Adrenal gland (tissue), 9 donors: ENCODE measurements at regions not wholly inside any gene's neighbourhood (a gene's known extent, or its start where the extent isn't known, plus 50 kb on each side); places are given as distances from the start of the nearest gene placed in this dataset.

Experiments
- DNase-seq, 7 donors: peaks; one replicate each; pipeline ENCODE4 v3.0.0-alpha.2; 2019 to 2020
- H3K27ac ChIP-seq, 5 donors: fragments of 200-600 bp; sonication (generic) in 4 of 5; 1 replicate in 3 of 5; 2 replicates in 2 of 5; pipeline versions ENCODE4 v1.5.1 to v1.8.0; 2016 to 2020; ENCODE audit warnings: mild to moderate bottlenecking in 1 of 5
- H3K27me3 ChIP-seq: fragments of 200-600 bp; 2 replicates; pipeline ENCODE4 v1.8.0; 2021
- H3K36me3 ChIP-seq, 2 donors: fragments of 200-600 bp; replicated peaks in 1 of 2; 1 replicate in 1 of 2; 2 replicates in 1 of 2; pipeline versions ENCODE4 v1.5.1 to v1.8.0; 2018 to 2022
- H3K4me1 ChIP-seq, 2 donors: fragments of 200-600 bp; replicated peaks in 1 of 2; 1 replicate in 1 of 2; 2 replicates in 1 of 2; pipeline versions ENCODE4 v1.5.1 to v1.8.0; 2018 to 2021
- H3K4me3 ChIP-seq, 4 donors: fragments of 200-600 bp; sonication (generic) in 3 of 4; one replicate each; pipeline ENCODE4 v1.5.1; 2016 to 2018
- H3K9me3 ChIP-seq, 3 donors: fragments of 200-600 bp; sonication (generic) in 1 of 3; replicated peaks in 1 of 3; 1 replicate in 2 of 3; 2 replicates in 1 of 3; pipeline versions ENCODE4 v1.5.1 to v1.8.0; 2016 to 2021
- CTCF ChIP-seq, 6 experiments: fragments of 450-650 bp in 4 of 6; fragments of 200-600 bp in 2 of 6; sonication (generic) in 1 of 6; IDR thresholded peaks; 1 replicate in 5 of 6; 2 replicates in 1 of 6; pipeline versions ENCODE4 v1.5.1 to v1.8.0; 2016 to 2021; ENCODE audit warnings: antibody characterized with exemption in 6 of 6, mild to moderate bottlenecking in 2 of 6, moderate library complexity in 1 of 6
- POLR2A ChIP-seq, 2 donors: fragments of 450-650 bp; IDR thresholded peaks; one replicate each; pipeline ENCODE4 v1.6.1; 2017; ENCODE audit warnings: antibody characterized with exemption in 2 of 2, mild to moderate bottlenecking in 2 of 2, moderate library complexity in 1 of 2
- WGBS, 4 donors: extraction: QIAGEN DNeasy Blood & Tissue Kit in 2 of 4; methylation state at CpG; one replicate each; pipeline versions ENCODE4 v1.1.5 to v1.1.7; 2013 to 2017; 5-methylcytosine and 5-hydroxymethylcytosine counted together
- intact Hi-C, 2 donors: fragments of 100-400 bp; cut with DNase I; formaldehyde crosslinking; loops; one replicate each; pipeline versions ENCODE4 v1.14.1 to v1.15.0; 2022 to 2023
- donor health status: healthy with polysubstance abuse.
- donor health status: Bipolar disorder and iron deficiency.
- donor health status: DM: yes; HTN: yes; CAD: no.
- donor health status: DM: no; HTN: no; CAD: no.
- donor health status: DM: no; HTN: no; CAD: no.

GRCh38 chr3:99172736-99173657, 271.5 kb upstream of the DCBLD2 start:
- Histone ChIP-seq H3K4me1 (no peaks in the 10 kb centered on the region), H3K9me3 (no peaks in the 10 kb centered on the region), H3K27me3 (no peaks in the 10 kb centered on the region), H3K27ac (no peak overlapping the region), H3K4me3 (no peak overlapping the region), H3K36me3 (no peaks in the 10 kb centered on the region)
- intact Hi-C loops, result loop anchor here (5.0 to 10.0 kb wide), 2 partner anchors 148 to 151 kb away; no protein-coding TSS in a partner anchor
- DNase-seq, result peak; percentile 62 to 84 (median 65)
- TF ChIP-seq CTCF (IDR thresholded peaks at IDR 0.05), result peak; percentile 59 to 74 (median 70)
- no peak for TF ChIP-seq POLR2A (IDR thresholded peaks at IDR 0.05)
- 40 to 53% (median 50%) methylated on average over 5 of the region's 5 CpGs for WGBS, 4 donors

GRCh38 chr3:99171800-99172199, 270.3 kb upstream of the DCBLD2 start:
- WGBS, 4 donors, result 82 to 87% (median 85%) methylated on average over 3 to 4 of the region's 4 CpGs
- no peak for DNase-seq
- Histone ChIP-seq H3K4me3 (no peak overlapping the region), H3K27me3 (no peaks in the 10 kb centered on the region), H3K27ac (no peak overlapping the region), H3K9me3 (no peaks in the 10 kb centered on the region), H3K4me1 (no peaks in the 10 kb centered on the region), H3K36me3 (no peaks in the 10 kb centered on the region)
- intact Hi-C loops, result loop anchor here (5.0 to 10.0 kb wide), 2 partner anchors 147 to 149 kb away; no protein-coding TSS in a partner anchor
- TF ChIP-seq CTCF (IDR thresholded peaks at IDR 0.05) (no peak), POLR2A (IDR thresholded peaks at IDR 0.05) (no peak)

GRCh38 chr3:99170867-99171517, 269.5 kb upstream of the DCBLD2 start:
- Histone ChIP-seq H3K27me3 (no peaks in the 10 kb centered on the region), H3K36me3 (no peaks in the 10 kb centered on the region), H3K27ac (no peak overlapping the region), H3K4me1 (no peaks in the 10 kb centered on the region), H3K9me3 (no peaks in the 10 kb centered on the region), H3K4me3 (no peak overlapping the region)
- no peak for TF ChIP-seq POLR2A (IDR thresholded peaks at IDR 0.05)
- intact Hi-C loops, result loop anchor here (5.0 to 10.0 kb wide), 2 partner anchors 146 to 149 kb away; no protein-coding TSS in a partner anchor
- DNase-seq, result no peak
- WGBS, 4 donors, result 91 to 98% (median 93%) methylated on average over 6 of the region's 6 CpGs

- H3K4me1 ChIP-seq, result no peaks in the 10 kb centered on the region
- H3K9me3 ChIP-seq, result no peaks in the 10 kb centered on the region
- no peaks in the 10 kb centered on the region for H3K36me3 ChIP-seq
- intact Hi-C loops, result no loop called here
- no peak for DNase-seq
- no peaks in the 10 kb centered on the region for H3K27me3 ChIP-seq
- no peak overlapping the region for H3K27ac ChIP-seq
- TF ChIP-seq CTCF (IDR thresholded peaks at IDR 0.05), result no peak
- no peak for TF ChIP-seq POLR2A (IDR thresholded peaks at IDR 0.05)
- H3K4me3 ChIP-seq, result no peak overlapping the region
Measured at GRCh38 chr3:99167071-99167470, 265.6 kb upstream of the DCBLD2 start.
